ENCODE measurements at regions not wholly inside any gene's neighbourhood (a gene's known extent, or its start where the extent isn't known, plus 50 kb on each side); places are given as distances from the start of the nearest gene placed in this dataset.
"Not testable (repeated sequence)": the region's sequence is repeated elsewhere in the genome, so short reads cannot be mapped to it uniquely, and the experiment has no call there.

- no peak for DNase-seq (ENCODE audit: low read depth in 4 of 4, low spot score in 3 of 4)
These were observed 74.2 kb downstream of the APOBEC1 start for GRCh38 chr12:7591531-7591930.

- DNase-seq (ENCODE audit: low read depth in 4 of 4, low spot score in 3 of 4) = not testable (repeated sequence)
These were observed 75.6 kb downstream of the APOBEC1 start for GRCh38 chr12:7590085-7590484.

- peak in 1 of 4 donors; percentile 7 for DNase-seq (ENCODE audit: low read depth in 4 of 4, low spot score in 3 of 4)
These were observed 76.9 kb downstream of the APOBEC1 start for GRCh38 chr12:7588742-7589329.

- not testable (repeated sequence) for DNase-seq (ENCODE audit: low read depth in 4 of 4, low spot score in 3 of 4)
These were observed 80.6 kb upstream of the CD163 start for GRCh38 chr12:7584137-7584536.

- no peak for DNase-seq (ENCODE audit: low read depth in 4 of 4, low spot score in 3 of 4)
These were observed 79.9 kb upstream of the CD163 start for GRCh38 chr12:7583471-7583870.

- DNase-seq (ENCODE audit: low read depth in 4 of 4, low spot score in 3 of 4) = no peak
These were observed 79.2 kb upstream of the CD163 start for GRCh38 chr12:7582796-7583195.

GRCh38 chr12:7581625-7582024, 78.0 kb upstream of the CD163 start:
- no peak for DNase-seq (ENCODE audit: low read depth in 4 of 4, low spot score in 3 of 4)

- DNase-seq (ENCODE audit: low read depth in 4 of 4, low spot score in 3 of 4) = no peak
These were observed 77.5 kb upstream of the CD163 start for GRCh38 chr12:7581046-7581445.

GRCh38 chr12:7571257-7571656, 67.7 kb upstream of the CD163 start:
- no peak for DNase-seq (ENCODE audit: low read depth in 4 of 4, low spot score in 3 of 4)

- DNase-seq (ENCODE audit: low read depth in 4 of 4, low spot score in 3 of 4) = no peak
These were observed 53.6 kb upstream of the CD163 start for GRCh38 chr12:7557227-7557626.

- DNase-seq (ENCODE audit: low read depth in 4 of 4, low spot score in 3 of 4) = peak in 3 of 4 donors; percentile 7 to 26 (median 13)
These were observed 52.2 kb upstream of the CD163 start for GRCh38 chr12:7555752-7556151.

- DNase-seq (ENCODE audit: low read depth in 4 of 4, low spot score in 3 of 4) = not testable (repeated sequence)
These were observed 51.3 kb upstream of the CD163 start for GRCh38 chr12:7554831-7555230.
